ENCODE measurements at regions not wholly inside any gene's neighbourhood (a gene's known extent, or its start where the extent isn't known, plus 50 kb on each side); places are given as distances from the start of the nearest gene placed in this dataset.

GRCh38 chr4:71231129-71232055 lies 107.4 kb upstream of the SLC4A4 start:
- no peak for TF ChIP-seq CTCF (IDR thresholded peaks at IDR 0.05; ENCODE audit: low read depth, low read length)

GRCh38 chr4:71232056-71232430 lies 106.8 kb upstream of the SLC4A4 start:
- no peak for TF ChIP-seq CTCF (IDR thresholded peaks at IDR 0.05; ENCODE audit: low read depth, low read length)
- no peak for DNase-seq (ENCODE audit: extremely low read depth, low read depth)

More at GRCh38 chr4:71231129-71232055, 107.4 kb upstream of the SLC4A4 start:
- peak; percentile 73 for DNase-seq (ENCODE audit: extremely low read depth, low read depth)

GRCh38 chr4:71232846-71233245 lies 106.0 kb upstream of the SLC4A4 start:
- no peak for TF ChIP-seq CTCF (IDR thresholded peaks at IDR 0.05; ENCODE audit: low read depth, low read length)
- no peak for DNase-seq (ENCODE audit: extremely low read depth, low read depth)

- DNase-seq (ENCODE audit: extremely low read depth, low read depth), result no peak
- no peak for TF ChIP-seq CTCF (IDR thresholded peaks at IDR 0.05; ENCODE audit: low read depth, low read length)
Measured at GRCh38 chr4:71235311-71236201, 103.3 kb upstream of the SLC4A4 start.

- no peak for TF ChIP-seq CTCF (IDR thresholded peaks at IDR 0.05; ENCODE audit: low read depth, low read length)
- DNase-seq (ENCODE audit: extremely low read depth, low read depth), result no peak
Measured at GRCh38 chr4:71236226-71236625, 102.6 kb upstream of the SLC4A4 start.

GRCh38 chr4:71237641-71238040 lies 101.2 kb upstream of the SLC4A4 start:
- no peak for TF ChIP-seq CTCF (IDR thresholded peaks at IDR 0.05; ENCODE audit: low read depth, low read length)
- no peak for DNase-seq (ENCODE audit: extremely low read depth, low read depth)

GRCh38 chr4:71239365-71239764 lies 99.5 kb upstream of the SLC4A4 start:
- no peak for DNase-seq (ENCODE audit: extremely low read depth, low read depth)
- no peak for TF ChIP-seq CTCF (IDR thresholded peaks at IDR 0.05; ENCODE audit: low read depth, low read length)

Data from AG09319 (cell line).